Activated naive CD8-positive, alpha-beta T cell treated with anti-CD3 and anti-CD28 coated beads, Interleukin-2, amount 50 U/mL, for 16 hours (primary cell): ENCODE measurements at regions not wholly inside any gene's neighbourhood (a gene's known extent, or its start where the extent isn't known, plus 50 kb on each side); places are given as distances from the start of the nearest gene placed in this dataset.
"Not testable (repeated sequence)": the region's sequence is repeated elsewhere in the genome, so short reads cannot be mapped to it uniquely, and the experiment has no call there.

Experiments
- DNase-seq: peaks from one replicate; pipeline ENCODE4 v3.0.0-alpha.2; 2020; ENCODE audit warnings: low read depth, low spot score

GRCh38 chr2:242069938-242070395 lies 200.4 kb downstream of the RTP5 start:
- DNase-seq: not testable (repeated sequence)

- DNase-seq: not testable (repeated sequence)
Observed at GRCh38 chr2:242070726-242071125, 201.2 kb downstream of the RTP5 start.

GRCh38 chr2:242071377-242071776 lies 201.8 kb downstream of the RTP5 start:
- DNase-seq: not testable (repeated sequence)

GRCh38 chr2:242071936-242072335 lies 202.4 kb downstream of the RTP5 start:
- DNase-seq: not testable (repeated sequence)

GRCh38 chr2:242075168-242075567 lies 205.6 kb downstream of the RTP5 start:
- no peak for DNase-seq

GRCh38 chr2:242075696-242076095 lies 206.2 kb downstream of the RTP5 start:
- no peak for DNase-seq

GRCh38 chr2:242076184-242076583 lies 206.7 kb downstream of the RTP5 start:
- not testable (repeated sequence) for DNase-seq

GRCh38 chr2:242078426-242078825 lies 208.9 kb downstream of the RTP5 start:
- DNase-seq: not testable (repeated sequence)

- DNase-seq: not testable (repeated sequence)
Observed at GRCh38 chr2:242079792-242080191, 210.3 kb downstream of the RTP5 start.

- DNase-seq: not testable (repeated sequence)
Observed at GRCh38 chr2:242080575-242081214, 211.2 kb downstream of the RTP5 start.

GRCh38 chr2:242084034-242084433 lies 214.5 kb downstream of the RTP5 start:
- DNase-seq: not testable (repeated sequence)

GRCh38 chr2:242085024-242085674 lies 215.6 kb downstream of the RTP5 start:
- DNase-seq: not testable (repeated sequence)

- DNase-seq: no peak
Observed at GRCh38 chr2:242085941-242086621, 216.6 kb downstream of the RTP5 start.

- DNase-seq: not testable (repeated sequence)
Observed at GRCh38 chr2:242088044-242088443, 218.5 kb downstream of the RTP5 start.

GRCh38 chr2:242088471-242089212 lies 219.1 kb downstream of the RTP5 start:
- peak; percentile 79 for DNase-seq

- DNase-seq: not testable (repeated sequence)
Observed at GRCh38 chr2:242089213-242089549, 219.7 kb downstream of the RTP5 start.

GRCh38 chr2:242097278-242097677 lies 227.7 kb downstream of the RTP5 start:
- DNase-seq: not testable (repeated sequence)

GRCh38 chr2:242098034-242098433 lies 228.5 kb downstream of the RTP5 start:
- no peak for DNase-seq

- no peak for DNase-seq
Observed at GRCh38 chr2:242098445-242099128, 229.1 kb downstream of the RTP5 start.

- not testable (repeated sequence) for DNase-seq
Observed at GRCh38 chr2:242103093-242103492, 233.6 kb downstream of the RTP5 start.
